Kidney capillary endothelial cell (primary cell): ENCODE measurements at regions not wholly inside any gene's neighbourhood (a gene's known extent, or its start where the extent isn't known, plus 50 kb on each side); places are given as distances from the start of the nearest gene placed in this dataset.

ENCODE experiments used
- DNase-seq: peaks from one replicate; pipeline ENCODE4 v3.0.0-alpha.2; 2018; ENCODE audit warnings: low spot score

- peak; percentile 46 for DNase-seq
These were observed 54.8 kb upstream of the FLRT2 start for GRCh38 chr14:85475113-85475512.

DNA sequence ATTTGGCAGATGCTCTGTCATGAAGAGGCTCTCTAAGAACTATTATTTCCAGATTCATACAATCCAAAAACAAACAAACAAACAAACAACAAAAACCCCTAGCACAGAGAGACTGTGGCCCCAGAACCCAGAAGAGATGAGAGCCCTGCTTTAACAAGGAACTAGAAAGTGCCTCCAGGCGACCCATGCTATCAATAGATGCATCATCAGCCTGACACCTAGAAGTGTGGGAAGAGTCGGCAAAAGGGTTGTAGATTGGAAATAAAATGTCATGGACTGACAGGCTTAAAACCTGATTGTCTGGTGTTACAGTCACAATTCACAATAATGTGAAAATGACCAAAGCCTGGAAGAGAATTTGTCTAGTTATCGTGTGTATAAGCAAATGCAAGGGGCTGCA, 50.6 kb upstream of the FLRT2 start:
- no peak for DNase-seq

GRCh38 chr14:85479771-85480170, 50.2 kb upstream of the FLRT2 start:
- no peak for DNase-seq
